ENCODE measurements at regions not wholly inside any gene's neighbourhood (a gene's known extent, or its start where the extent isn't known, plus 50 kb on each side); places are given as distances from the start of the nearest gene placed in this dataset.

DNA sequence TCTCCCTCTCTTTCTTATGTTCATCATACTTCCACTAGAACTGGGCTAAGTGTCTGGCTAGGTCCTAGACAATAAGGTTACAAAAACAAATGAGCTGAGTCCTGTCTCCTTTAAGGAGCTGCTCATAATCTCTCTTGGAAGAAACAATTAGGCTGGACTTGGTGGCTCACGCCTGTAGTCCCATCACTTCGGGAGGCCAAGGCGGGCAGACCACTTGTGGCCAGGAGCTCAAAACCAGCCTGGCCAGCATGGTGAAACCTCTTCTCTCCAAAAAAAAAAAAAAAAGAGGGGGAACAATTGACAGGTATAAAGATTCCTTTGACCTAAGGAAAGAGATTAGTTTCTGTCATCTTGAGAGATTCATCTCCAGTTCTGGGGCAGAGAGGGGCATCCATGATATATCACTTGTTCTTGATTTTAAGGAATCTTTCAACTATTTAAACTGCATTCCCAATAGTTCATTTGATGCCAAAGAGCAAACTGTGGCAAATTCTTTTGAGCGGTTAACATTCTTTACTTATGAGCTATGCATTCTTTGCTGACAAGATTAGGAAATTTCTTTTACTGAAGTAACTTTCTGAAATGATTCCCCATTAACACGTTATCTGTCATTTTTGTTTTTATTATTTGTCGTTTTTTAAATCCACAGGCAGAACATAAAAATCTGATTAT lies 125.5 kb downstream of the C11orf87 start:
- no peak for TF ChIP-seq POLR2A (IDR thresholded peaks at IDR 0.05)
- WGBS, 5 donors: 74 to 89% (median 88%) methylated on average over 6 of the region's 6 CpGs
- Histone ChIP-seq H3K27me3 (replicated peaks in 1 of 7) (no peaks in the 10 kb centered on the region), H3K4me1 (no peaks in the 10 kb centered on the region), H3K9me3 (peaks cover 0 to 13% (median 2%) of the 10 kb centered on the region in 8 donors), H3K27ac (no peak overlapping the region), H3K36me3 (no peaks in the 10 kb centered on the region), H3K4me3 (no peak overlapping the region)
- intact Hi-C loops (cut with DNase I; ENCODE audit: low total_unique reads): no loop called here
- DNase-seq: no peak

DNA sequence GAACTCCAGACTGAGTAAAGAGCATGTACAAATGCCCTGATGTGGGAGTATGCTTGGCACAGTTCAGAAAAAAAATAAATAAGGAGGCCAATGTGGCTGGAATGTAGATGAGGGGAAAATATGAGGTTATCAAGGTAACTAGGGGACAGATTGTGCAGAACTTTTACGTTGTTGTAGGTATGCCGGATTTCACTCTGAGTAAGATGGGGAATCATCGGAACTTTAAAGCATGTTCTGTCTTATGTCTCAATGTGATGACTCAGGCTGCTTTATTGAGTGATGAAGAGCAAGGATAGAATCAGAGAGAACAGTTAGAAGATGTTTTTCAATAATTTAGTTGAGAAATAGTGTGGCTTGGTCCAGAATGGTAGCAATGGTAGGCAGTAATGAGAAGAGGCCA lies 130.4 kb downstream of the C11orf87 start:
- 89 to 96% (median 92%) methylated on average over 3 of the region's 3 CpGs for WGBS, 5 donors
- Histone ChIP-seq H3K4me3 (no peak overlapping the region), H3K9me3 (no peaks in the 10 kb centered on the region), H3K27ac (no peak overlapping the region), H3K4me1 (no peaks in the 10 kb centered on the region), H3K36me3 (no peaks in the 10 kb centered on the region), H3K27me3 (replicated peaks in 1 of 7) (no peaks in the 10 kb centered on the region)
- intact Hi-C loops (cut with DNase I; ENCODE audit: low total_unique reads): no loop called here
- DNase-seq: no peak
- TF ChIP-seq POLR2A (IDR thresholded peaks at IDR 0.05) (no peak), POLR2AphosphoS5 (IDR thresholded peaks at IDR 0.05) (no peak), CTCF (IDR thresholded peaks at IDR 0.05 in 8 of 11, conservative IDR thresholded peaks at IDR 0.05 in 3 of 11) (no peak)

DNA sequence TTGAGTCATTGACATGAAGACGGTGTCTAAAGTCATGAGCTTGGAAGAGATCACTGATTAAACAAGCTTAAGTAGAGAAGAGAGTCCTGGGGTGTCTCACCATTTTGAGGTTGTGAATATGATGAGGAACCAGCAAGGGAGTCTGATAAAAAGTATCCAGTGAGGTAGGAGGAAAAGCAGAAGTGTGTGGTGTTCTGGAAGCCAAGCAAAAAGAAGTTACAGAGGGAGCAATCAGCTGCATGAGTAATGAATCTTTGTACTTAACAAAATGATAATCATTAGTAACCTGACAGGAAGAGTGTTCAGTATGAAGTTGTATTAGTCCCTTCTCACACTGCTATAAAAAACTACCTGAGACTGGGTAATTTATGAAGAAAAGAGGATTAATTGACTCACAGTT lies 131.3 kb downstream of the C11orf87 start:
- Histone ChIP-seq H3K4me1 (no peaks in the 10 kb centered on the region), H3K4me3 (no peak overlapping the region), H3K36me3 (no peaks in the 10 kb centered on the region), H3K27me3 (replicated peaks in 1 of 7) (no peaks in the 10 kb centered on the region), H3K9me3 (peaks cover 0 to 8% (median 5%) of the 10 kb centered on the region in 8 donors), H3K27ac (no peak overlapping the region)
- no peak for DNase-seq
- TF ChIP-seq POLR2A (IDR thresholded peaks at IDR 0.05): no peak
- no peak for TF ChIP-seq POLR2AphosphoS5 (IDR thresholded peaks at IDR 0.05)
- no peak for TF ChIP-seq CTCF (IDR thresholded peaks at IDR 0.05 in 8 of 11, conservative IDR thresholded peaks at IDR 0.05 in 3 of 11)
- intact Hi-C loops (cut with DNase I; ENCODE audit: low total_unique reads): no loop called here
- 90 to 100% (median 95%) methylated on average over 1 of the region's 1 CpG for WGBS, 5 donors

GRCh38 chr11:109554951-109555350 lies 133.0 kb downstream of the C11orf87 start:
- H3K27me3 ChIP-seq (replicated peaks in 1 of 7): no peaks in the 10 kb centered on the region
- DNase-seq: no peak
- H3K36me3 ChIP-seq: no peaks in the 10 kb centered on the region
- H3K4me3 ChIP-seq: no peak overlapping the region
- H3K9me3 ChIP-seq: peaks cover 0 to 15% (median 11%) of the 10 kb centered on the region in 8 donors
- TF ChIP-seq POLR2A (IDR thresholded peaks at IDR 0.05) (no peak), POLR2AphosphoS5 (IDR thresholded peaks at IDR 0.05) (no peak), CTCF (IDR thresholded peaks at IDR 0.05 in 8 of 11, conservative IDR thresholded peaks at IDR 0.05 in 3 of 11) (no peak)
- no peak overlapping the region for H3K27ac ChIP-seq
- intact Hi-C loops (cut with DNase I; ENCODE audit: low total_unique reads): no loop called here
- no peaks in the 10 kb centered on the region for H3K4me1 ChIP-seq

All from spleen (tissue), 11 donors.